Sigmoid colon (tissue), 6 donors: ENCODE measurements at regions not wholly inside any gene's neighbourhood (a gene's known extent, or its start where the extent isn't known, plus 50 kb on each side); places are given as distances from the start of the nearest gene placed in this dataset.

Experiments used
- DNase-seq: peaks from one replicate; pipeline ENCODE4 v3.0.0-alpha.2; 2019
- H3K27ac ChIP-seq, 4 donors: fragments of 200-600 bp; sonication (generic); one replicate each; pipeline ENCODE4 v1.5.1; 2016 to 2019; ENCODE audit warnings: mild to moderate bottlenecking in 1 of 4
- H3K27me3 ChIP-seq, 3 donors: fragments of 200-600 bp; sonication (generic); one replicate each; pipeline ENCODE4 v1.5.1; 2019; ENCODE audit warnings: mild to moderate bottlenecking in 1 of 3
- H3K36me3 ChIP-seq, 4 donors: fragments of 200-600 bp; sonication (generic); one replicate each; pipeline ENCODE4 v1.5.1; 2016 to 2019
- H3K4me1 ChIP-seq, 4 donors: fragments of 200-600 bp; sonication (generic); one replicate each; pipeline ENCODE4 v1.5.1; 2017 to 2019
- H3K4me3 ChIP-seq, 4 donors: fragments of 200-600 bp; sonication (generic); one replicate each; pipeline ENCODE4 v1.5.1; 2017 to 2019; ENCODE audit warnings: mild to moderate bottlenecking in 2 of 4, moderate library complexity in 1 of 4
- H3K9me3 ChIP-seq, 4 donors: fragments of 200-600 bp in 3 of 4; sonication (generic) in 3 of 4; one replicate each; pipeline versions ENCODE4 v1.5.1 to v1.6.1; 2013 to 2019
- CTCF ChIP-seq, 4 experiments: fragments of 450-650 bp in 3 of 4; fragments of 200-600 bp in 1 of 4; IDR thresholded peaks; one replicate each; pipeline ENCODE4 v1.5.1; 2016 to 2019; ENCODE audit warnings: antibody characterized with exemption in 4 of 4, mild to moderate bottlenecking in 3 of 4, moderate library complexity in 2 of 4
- EP300 ChIP-seq, 4 donors: sonication (generic); formaldehyde crosslinking; IDR thresholded peaks; one replicate each; pipeline ENCODE4 v1.6.1; 2017; ENCODE audit warnings: antibody characterized with exemption in 4 of 4
- POLR2A ChIP-seq, 2 donors: fragments of 450-650 bp; IDR thresholded peaks; one replicate each; pipeline ENCODE4 v1.6.1; 2016; ENCODE audit warnings: antibody characterized with exemption in 2 of 2, mild to moderate bottlenecking in 2 of 2, moderate library complexity in 2 of 2
- POLR2AphosphoS5 ChIP-seq, 4 donors: sonication (generic); formaldehyde crosslinking; IDR thresholded peaks; one replicate each; pipeline ENCODE4 v1.6.1; 2017; ENCODE audit warnings: antibody characterized with exemption in 4 of 4
- WGBS, 2 donors: extraction: QIAGEN DNeasy Blood & Tissue Kit; methylation state at CpG; one replicate each; pipeline ENCODE4 v1.1.7; 2013; 5-methylcytosine and 5-hydroxymethylcytosine counted together
- intact Hi-C: fragments of 100-400 bp; cut with DNase I; formaldehyde crosslinking; loops from one replicate; pipeline ENCODE4 v1.15.1; 2023
- donor health status: healthy with polysubstance abuse.
- donor health status: healthy.

- DNase-seq: no peak
- Histone ChIP-seq H3K27me3 (no peaks in the 10 kb centered on the region), H3K4me1 (no peaks in the 10 kb centered on the region), H3K36me3 (no peaks in the 10 kb centered on the region), H3K9me3 (no peaks in the 10 kb centered on the region), H3K4me3 (no peak overlapping the region), H3K27ac (no peak overlapping the region)
- TF ChIP-seq POLR2A (IDR thresholded peaks at IDR 0.05) (no peak), CTCF (IDR thresholded peaks at IDR 0.05) (no peak), EP300 (IDR thresholded peaks at IDR 0.05) (no peak), POLR2AphosphoS5 (IDR thresholded peaks at IDR 0.05) (no peak)
- 55 to 76% methylated on average over 2 of the region's 2 CpGs for WGBS, 2 donors
- intact Hi-C loops: no loop called here
Observed at GRCh38 chr7:11294218-11294617, 320.5 kb downstream of the PHF14 start.

GRCh38 chr7:11294965-11295364 is 321.3 kb downstream of the PHF14 start:
- Histone ChIP-seq H3K27ac (no peak overlapping the region), H3K9me3 (no peaks in the 10 kb centered on the region), H3K4me3 (no peak overlapping the region), H3K4me1 (no peaks in the 10 kb centered on the region), H3K27me3 (no peaks in the 10 kb centered on the region), H3K36me3 (no peaks in the 10 kb centered on the region)
- intact Hi-C loops: no loop called here
- no peak for TF ChIP-seq POLR2A (IDR thresholded peaks at IDR 0.05)
- no peak for TF ChIP-seq EP300 (IDR thresholded peaks at IDR 0.05)
- TF ChIP-seq CTCF (IDR thresholded peaks at IDR 0.05): no peak
- 40 to 90% methylated on average over 4 of the region's 4 CpGs for WGBS, 2 donors
- no peak for DNase-seq

GRCh38 chr7:11297126-11297625 is 323.5 kb downstream of the PHF14 start:
- Histone ChIP-seq H3K27ac (no peak overlapping the region), H3K9me3 (no peaks in the 10 kb centered on the region), H3K27me3 (no peaks in the 10 kb centered on the region), H3K36me3 (no peaks in the 10 kb centered on the region), H3K4me1 (no peaks in the 10 kb centered on the region), H3K4me3 (no peak overlapping the region)
- intact Hi-C loops: no loop called here
- no peak for DNase-seq
- WGBS, 2 donors: 83 to 86% methylated on average over 5 of the region's 5 CpGs
- no peak for TF ChIP-seq EP300 (IDR thresholded peaks at IDR 0.05)
- no peak for TF ChIP-seq POLR2AphosphoS5 (IDR thresholded peaks at IDR 0.05)
- no peak for TF ChIP-seq POLR2A (IDR thresholded peaks at IDR 0.05)
- no peak for TF ChIP-seq CTCF (IDR thresholded peaks at IDR 0.05)

- Histone ChIP-seq H3K36me3 (no peaks in the 10 kb centered on the region), H3K27me3 (no peaks in the 10 kb centered on the region), H3K27ac (no peak overlapping the region), H3K4me3 (no peak overlapping the region), H3K9me3 (no peaks in the 10 kb centered on the region), H3K4me1 (no peaks in the 10 kb centered on the region)
- TF ChIP-seq POLR2AphosphoS5 (IDR thresholded peaks at IDR 0.05) (no peak), CTCF (IDR thresholded peaks at IDR 0.05) (no peak), EP300 (IDR thresholded peaks at IDR 0.05) (no peak), POLR2A (IDR thresholded peaks at IDR 0.05) (no peak)
- intact Hi-C loops: no loop called here
- no peak for DNase-seq
Observed at GRCh38 chr7:11297764-11298163, 324.1 kb downstream of the PHF14 start.

- no peaks in the 10 kb centered on the region for H3K36me3 ChIP-seq
- WGBS, 2 donors: 78 to 83% methylated on average over 11 of the region's 11 CpGs
- no peaks in the 10 kb centered on the region for H3K4me1 ChIP-seq
- H3K9me3 ChIP-seq: no peaks in the 10 kb centered on the region
- H3K27me3 ChIP-seq: no peaks in the 10 kb centered on the region
- intact Hi-C loops: no loop called here
- H3K4me3 ChIP-seq: no peak overlapping the region
- no peak for TF ChIP-seq POLR2A (IDR thresholded peaks at IDR 0.05)
- TF ChIP-seq CTCF (IDR thresholded peaks at IDR 0.05): no peak
- no peak for TF ChIP-seq POLR2AphosphoS5 (IDR thresholded peaks at IDR 0.05)
- no peak for TF ChIP-seq EP300 (IDR thresholded peaks at IDR 0.05)
- no peak overlapping the region for H3K27ac ChIP-seq
- DNase-seq: no peak
Observed at GRCh38 chr7:11298220-11298619, 324.5 kb downstream of the PHF14 start.
